Choroid plexus epithelial cell (primary cell): ENCODE measurements at regions not wholly inside any gene's neighbourhood (a gene's known extent, or its start where the extent isn't known, plus 50 kb on each side); places are given as distances from the start of the nearest gene placed in this dataset.

Experiments used
- DNase-seq: peaks from one replicate; pipeline ENCODE4 v3.0.0-alpha.2; 2010; ENCODE audit warnings: low read depth
- H3K4me3 ChIP-seq: 2 replicates; pipeline ENCODE4 v1.5.1; 2011; ENCODE audit warnings: low read depth, mild to moderate bottlenecking, control low read depth, low read length, moderate library complexity
- TF ChIP-seq, protein P1 (sequence below): conservative IDR thresholded peaks from 2 replicates; pipeline ENCODE4 v1.5.1; 2011; ENCODE audit warnings: low read depth, mild to moderate bottlenecking, control low read depth, inconsistent platforms, low read length, moderate library complexity

DNA sequence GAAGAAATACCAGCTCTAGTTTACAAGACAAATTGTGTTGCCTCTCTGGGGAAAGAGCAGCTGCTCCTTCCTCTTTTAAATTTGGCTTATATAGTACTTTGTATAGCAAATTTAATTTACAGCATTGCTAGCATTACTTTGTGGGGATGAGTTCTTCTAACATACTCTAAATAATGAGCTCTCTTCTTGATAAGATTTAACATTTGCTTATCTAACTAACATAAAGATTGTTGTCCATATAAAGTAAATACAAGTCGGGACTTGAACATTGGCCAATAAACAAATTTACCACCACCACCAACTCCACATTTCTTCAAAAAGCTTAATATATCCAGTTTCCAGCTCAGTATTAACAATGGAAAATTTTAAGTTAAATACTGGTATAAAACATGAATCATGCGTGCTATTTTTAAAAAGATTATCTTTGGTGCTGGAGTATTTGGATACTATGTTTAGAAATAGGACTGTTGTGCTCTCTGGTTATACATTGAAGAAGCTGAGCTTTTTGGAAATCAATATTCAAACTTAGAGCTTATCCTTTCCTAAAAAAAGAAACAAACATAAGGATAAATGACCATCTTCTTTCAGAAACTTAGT, 1146.9 kb upstream of the GJE1 start:
- TF ChIP-seq, protein P1, sequence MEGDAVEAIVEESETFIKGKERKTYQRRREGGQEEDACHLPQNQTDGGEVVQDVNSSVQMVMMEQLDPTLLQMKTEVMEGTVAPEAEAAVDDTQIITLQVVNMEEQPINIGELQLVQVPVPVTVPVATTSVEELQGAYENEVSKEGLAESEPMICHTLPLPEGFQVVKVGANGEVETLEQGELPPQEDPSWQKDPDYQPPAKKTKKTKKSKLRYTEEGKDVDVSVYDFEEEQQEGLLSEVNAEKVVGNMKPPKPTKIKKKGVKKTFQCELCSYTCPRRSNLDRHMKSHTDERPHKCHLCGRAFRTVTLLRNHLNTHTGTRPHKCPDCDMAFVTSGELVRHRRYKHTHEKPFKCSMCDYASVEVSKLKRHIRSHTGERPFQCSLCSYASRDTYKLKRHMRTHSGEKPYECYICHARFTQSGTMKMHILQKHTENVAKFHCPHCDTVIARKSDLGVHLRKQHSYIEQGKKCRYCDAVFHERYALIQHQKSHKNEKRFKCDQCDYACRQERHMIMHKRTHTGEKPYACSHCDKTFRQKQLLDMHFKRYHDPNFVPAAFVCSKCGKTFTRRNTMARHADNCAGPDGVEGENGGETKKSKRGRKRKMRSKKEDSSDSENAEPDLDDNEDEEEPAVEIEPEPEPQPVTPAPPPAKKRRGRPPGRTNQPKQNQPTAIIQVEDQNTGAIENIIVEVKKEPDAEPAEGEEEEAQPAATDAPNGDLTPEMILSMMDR: no peak
- H3K4me3 ChIP-seq: no peak overlapping the region
- peak; percentile 7 for DNase-seq

- DNase-seq: peak; percentile 75
- TF ChIP-seq, protein P1: peak; percentile 49
- H3K4me3 ChIP-seq: no peak overlapping the region
Measured at GRCh38 chr6:140980265-140980887, 1152.3 kb upstream of the GJE1 start.

DNA sequence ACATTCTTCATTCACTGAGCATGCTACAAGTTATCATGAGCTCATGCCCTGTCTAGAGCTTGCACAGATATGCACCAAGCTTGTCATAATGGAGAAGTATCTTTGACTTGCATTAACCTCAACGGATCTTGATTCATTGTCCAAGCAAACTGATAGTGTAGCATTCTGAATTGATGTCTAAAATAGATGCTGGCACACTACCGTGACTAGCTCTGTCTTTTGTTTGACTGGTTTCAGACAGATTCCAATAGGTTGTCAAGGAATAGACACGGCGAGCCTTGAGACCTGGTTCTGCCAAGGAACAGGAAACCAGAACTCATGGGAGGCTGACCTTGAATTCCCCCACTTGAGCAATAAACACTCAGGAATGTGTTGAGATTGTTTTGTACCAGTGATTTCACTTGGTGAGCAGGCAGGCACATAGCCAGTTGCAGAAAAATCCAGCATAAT, 1153.1 kb upstream of the GJE1 start:
- peak; percentile 99 for DNase-seq
- no peak overlapping the region for H3K4me3 ChIP-seq
- TF ChIP-seq, protein P1: no peak

- TF ChIP-seq, protein P1: no peak
- DNase-seq: peak; percentile 34
- no peak overlapping the region for H3K4me3 ChIP-seq
Measured at GRCh38 chr6:140977403-140977802, 1155.3 kb upstream of the GJE1 start.

- TF ChIP-seq, protein P1: no peak
- H3K4me3 ChIP-seq: no peak overlapping the region
- DNase-seq: no peak
Measured at GRCh38 chr6:140976806-140977205, 1155.9 kb upstream of the GJE1 start.

- TF ChIP-seq, protein P1: no peak
- no peak overlapping the region for H3K4me3 ChIP-seq
- no peak for DNase-seq
Measured at GRCh38 chr6:140970485-140970884, 1162.2 kb upstream of the GJE1 start.

- H3K4me3 ChIP-seq: no peak overlapping the region
- TF ChIP-seq, protein P1: no peak
- no peak for DNase-seq
Measured at GRCh38 chr6:140968062-140968461, 1164.7 kb upstream of the GJE1 start.
